Fibroblast of lung (primary cell): ENCODE measurements at regions not wholly inside any gene's neighbourhood (a gene's known extent, or its start where the extent isn't known, plus 50 kb on each side); places are given as distances from the start of the nearest gene placed in this dataset.
"Not testable (repeated sequence)": the region's sequence is repeated elsewhere in the genome, so short reads cannot be mapped to it uniquely, and the experiment has no call there.

Experiments
- DNase-seq, 2 donors: peaks; one replicate each; pipeline versions ENCODE4 v3.0.0 to v3.0.0-alpha.2; 2010; ENCODE audit warnings: low read depth in 2 of 2
- H2AFZ ChIP-seq: 2 replicates; pipeline ENCODE4 v1.5.1; 2012; ENCODE audit warnings: low read length, control low read depth, inconsistent platforms
- H3K27ac ChIP-seq: 2 replicates; pipeline ENCODE4 v1.5.1; 2011; ENCODE audit warnings: low read length, control low read depth; ENCODE audit not compliant: insufficient read depth
- H3K27me3 ChIP-seq: 2 replicates; pipeline ENCODE4 v1.5.1; 2011; ENCODE audit warnings: mild to moderate bottlenecking, low read length; ENCODE audit not compliant: control insufficient read depth, insufficient read depth
- H3K36me3 ChIP-seq: 2 replicates; pipeline ENCODE4 v1.5.1; 2011; ENCODE audit warnings: low read length; ENCODE audit not compliant: control insufficient read depth, insufficient read depth
- H3K4me1 ChIP-seq: 2 replicates; pipeline ENCODE4 v1.5.1; 2011; ENCODE audit warnings: low read length; ENCODE audit not compliant: control insufficient read depth, insufficient read depth; ENCODE audit errors: extremely low read depth
- H3K4me2 ChIP-seq: 2 replicates; pipeline ENCODE4 v1.5.1; 2011; ENCODE audit warnings: low read length, control low read depth; ENCODE audit not compliant: insufficient read depth; ENCODE audit errors: extremely low read depth
- H3K4me3 ChIP-seq, 4 experiments: fragments of 200-600 bp in 1 of 4; sonication (generic) in 1 of 4; replicated peaks in 1 of 4; 2 replicates each; pipeline ENCODE4 v1.5.1; 2011 to 2016; ENCODE audit warnings: low read length in 4 of 4, low read depth in 3 of 4, mild to moderate bottlenecking in 3 of 4, control low read depth in 2 of 4, inconsistent platforms in 1 of 4, mixed read lengths in 1 of 4; ENCODE audit not compliant: insufficient read depth in 1 of 4; ENCODE audit errors: control extremely low read depth in 1 of 4
- H3K79me2 ChIP-seq: 2 replicates; pipeline ENCODE4 v1.5.1; 2012; ENCODE audit warnings: mild to moderate bottlenecking, low read length, inconsistent platforms; ENCODE audit not compliant: control insufficient read depth, insufficient read depth
- H3K9ac ChIP-seq: 2 replicates; pipeline ENCODE4 v1.5.1; 2011; ENCODE audit warnings: mild to moderate bottlenecking, low read length, control low read depth; ENCODE audit not compliant: insufficient read depth
- H3K9me3 ChIP-seq: 2 replicates; pipeline ENCODE4 v1.5.1; 2012; ENCODE audit warnings: low read depth, low read length; ENCODE audit not compliant: control insufficient read depth, insufficient read depth
- H4K20me1 ChIP-seq: 2 replicates; pipeline ENCODE4 v1.5.1; 2011; ENCODE audit warnings: low read length; ENCODE audit not compliant: control insufficient read depth, insufficient read depth; ENCODE audit errors: extremely low read depth
- EZH2 ChIP-seq: IDR thresholded peaks from 2 replicates; pipeline ENCODE4 v1.5.1; 2012; ENCODE audit warnings: low read length, control low read depth, mild to moderate bottlenecking; ENCODE audit errors: missing control alignments
- TF ChIP-seq, protein P1 (sequence below), 2 donors: IDR thresholded peaks in 1 of 2; conservative IDR thresholded peaks in 1 of 2; 1 replicate in 1 of 2; 2 replicates in 1 of 2; pipeline ENCODE4 v1.5.1; 2011 to 2012; ENCODE audit warnings: low read length in 2 of 2, control low read depth in 1 of 2, inconsistent platforms in 1 of 2, low read depth in 1 of 2, mild to moderate bottlenecking in 1 of 2

- TF ChIP-seq, protein P1, sequence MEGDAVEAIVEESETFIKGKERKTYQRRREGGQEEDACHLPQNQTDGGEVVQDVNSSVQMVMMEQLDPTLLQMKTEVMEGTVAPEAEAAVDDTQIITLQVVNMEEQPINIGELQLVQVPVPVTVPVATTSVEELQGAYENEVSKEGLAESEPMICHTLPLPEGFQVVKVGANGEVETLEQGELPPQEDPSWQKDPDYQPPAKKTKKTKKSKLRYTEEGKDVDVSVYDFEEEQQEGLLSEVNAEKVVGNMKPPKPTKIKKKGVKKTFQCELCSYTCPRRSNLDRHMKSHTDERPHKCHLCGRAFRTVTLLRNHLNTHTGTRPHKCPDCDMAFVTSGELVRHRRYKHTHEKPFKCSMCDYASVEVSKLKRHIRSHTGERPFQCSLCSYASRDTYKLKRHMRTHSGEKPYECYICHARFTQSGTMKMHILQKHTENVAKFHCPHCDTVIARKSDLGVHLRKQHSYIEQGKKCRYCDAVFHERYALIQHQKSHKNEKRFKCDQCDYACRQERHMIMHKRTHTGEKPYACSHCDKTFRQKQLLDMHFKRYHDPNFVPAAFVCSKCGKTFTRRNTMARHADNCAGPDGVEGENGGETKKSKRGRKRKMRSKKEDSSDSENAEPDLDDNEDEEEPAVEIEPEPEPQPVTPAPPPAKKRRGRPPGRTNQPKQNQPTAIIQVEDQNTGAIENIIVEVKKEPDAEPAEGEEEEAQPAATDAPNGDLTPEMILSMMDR (conservative IDR thresholded peaks at IDR 0.05 in 1 of 2, IDR thresholded peaks at IDR 0.05 in 1 of 2; ENCODE audit: low read depth in 1 of 2, low read length in 2 of 2) = no peak
- no peak for TF ChIP-seq EZH2
- H3K4me3 ChIP-seq = no peak overlapping the region
- no peak overlapping the region for H2AFZ ChIP-seq
- H3K4me1 ChIP-seq = no peaks in the 10 kb centered on the region
- no peak overlapping the region for H3K27ac ChIP-seq
- no peaks in the 10 kb centered on the region for H3K9me3 ChIP-seq
- H3K9ac ChIP-seq = no peak overlapping the region
- no peak overlapping the region for H3K4me2 ChIP-seq
- no peaks in the 10 kb centered on the region for H3K79me2 ChIP-seq
- no peaks in the 10 kb centered on the region for H3K36me3 ChIP-seq
- DNase-seq = no peak
- no peaks in the 10 kb centered on the region for H3K27me3 ChIP-seq
- no peaks in the 10 kb centered on the region for H4K20me1 ChIP-seq
These were observed 78.1 kb upstream of the PPP2R5C start for GRCh38 chr14:101683365-101683764.

- Histone ChIP-seq H3K79me2 (no peaks in the 10 kb centered on the region), H3K27ac (no peak overlapping the region), H4K20me1 (no peaks in the 10 kb centered on the region), H3K4me1 (no peaks in the 10 kb centered on the region), H3K9me3 (no peaks in the 10 kb centered on the region), H3K4me2 (no peak overlapping the region), H3K4me3 (no peak overlapping the region), H2AFZ (no peak overlapping the region), H3K27me3 (no peaks in the 10 kb centered on the region), H3K9ac (no peak overlapping the region), H3K36me3 (no peaks in the 10 kb centered on the region)
- TF ChIP-seq EZH2 = no peak
- TF ChIP-seq, protein P1 (conservative IDR thresholded peaks at IDR 0.05 in 1 of 2, IDR thresholded peaks at IDR 0.05 in 1 of 2; ENCODE audit: low read depth in 1 of 2, low read length in 2 of 2) = no peak
- DNase-seq = no peak
These were observed 73.6 kb upstream of the PPP2R5C start for GRCh38 chr14:101687756-101688546.

DNA sequence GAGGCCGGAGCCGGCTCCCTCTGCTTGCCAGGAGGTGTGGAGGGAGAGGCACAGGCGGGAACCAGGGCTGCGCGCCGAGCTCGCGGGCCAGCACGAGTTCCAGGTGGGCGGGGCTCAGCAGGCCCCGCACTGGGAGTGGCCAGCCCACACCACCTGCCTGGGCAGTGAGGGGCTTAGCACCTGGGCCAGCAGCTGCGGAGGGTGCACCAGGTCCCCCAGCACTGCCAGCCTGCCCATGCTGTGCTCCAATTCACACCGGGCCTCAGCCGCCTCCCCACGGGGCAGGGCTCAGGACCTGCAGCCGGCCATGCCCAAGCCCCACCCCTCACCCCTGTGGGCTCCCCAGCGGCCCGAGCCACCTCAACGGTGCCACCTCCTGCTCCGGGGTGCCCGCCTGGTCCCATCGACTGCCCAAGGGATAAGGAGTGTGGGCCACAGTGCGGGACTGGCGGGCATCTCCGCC, 72.4 kb upstream of the PPP2R5C start:
- no peaks in the 10 kb centered on the region for H3K27me3 ChIP-seq
- H4K20me1 ChIP-seq = no peaks in the 10 kb centered on the region
- H3K9ac ChIP-seq = no peak overlapping the region
- no peak overlapping the region for H2AFZ ChIP-seq
- H3K4me3 ChIP-seq = no peak overlapping the region
- no peaks in the 10 kb centered on the region for H3K79me2 ChIP-seq
- H3K36me3 ChIP-seq = no peaks in the 10 kb centered on the region
- no peak overlapping the region for H3K4me2 ChIP-seq
- no peaks in the 10 kb centered on the region for H3K4me1 ChIP-seq
- TF ChIP-seq, protein P1 (conservative IDR thresholded peaks at IDR 0.05 in 1 of 2, IDR thresholded peaks at IDR 0.05 in 1 of 2; ENCODE audit: low read depth in 1 of 2, low read length in 2 of 2) = no peak
- no peak for TF ChIP-seq EZH2
- DNase-seq = no peak
- no peak overlapping the region for H3K27ac ChIP-seq
- H3K9me3 ChIP-seq = no peaks in the 10 kb centered on the region

- H2AFZ ChIP-seq, H3K4me1 ChIP-seq, H3K36me3 ChIP-seq, H3K79me2 ChIP-seq, H3K4me2 ChIP-seq, H3K9ac ChIP-seq, H3K27ac ChIP-seq, H3K27me3 ChIP-seq, H3K4me3 ChIP-seq, H3K9me3 ChIP-seq, H4K20me1 ChIP-seq, DNase-seq: not testable (repeated sequence)
These were observed 71.5 kb upstream of the PPP2R5C start for GRCh38 chr14:101689966-101690365.
